GM21619 (cell line): ENCODE measurements at regions not wholly inside any gene's neighbourhood (a gene's known extent, or its start where the extent isn't known, plus 50 kb on each side); places are given as distances from the start of the nearest gene placed in this dataset.
"Not testable (repeated sequence)": the region's sequence is repeated elsewhere in the genome, so short reads cannot be mapped to it uniquely, and the experiment has no call there.

ENCODE experiments used
- ATAC-seq: cut with Tn5 transposase; IDR thresholded peaks from one replicate; pipeline ENCODE4 v1.9.1; 2021; ENCODE audit not compliant: unreplicated experiment

- ATAC-seq = no peak
Measured at GRCh38 chr1:228889289-228889688, 154.0 kb downstream of the RHOU start.

GRCh38 chr1:228891272-228892034 lies 156.2 kb downstream of the RHOU start:
- ATAC-seq = no peak

GRCh38 chr1:228892200-228892599 lies 156.9 kb downstream of the RHOU start:
- not testable (repeated sequence) for ATAC-seq

- ATAC-seq = no peak
Measured at GRCh38 chr1:228894442-228894989, 159.2 kb downstream of the RHOU start.

- no peak for ATAC-seq
Measured at GRCh38 chr1:228897901-228898300, 162.6 kb downstream of the RHOU start.

- peak; percentile 65 for ATAC-seq
Measured at GRCh38 chr1:228898582-228898992, 163.3 kb downstream of the RHOU start.

GRCh38 chr1:228899421-228899956 lies 164.2 kb downstream of the RHOU start:
- no peak for ATAC-seq

- no peak for ATAC-seq
Measured at GRCh38 chr1:228900099-228900885, 165.0 kb downstream of the RHOU start.

- no peak for ATAC-seq
Measured at GRCh38 chr1:228900886-228901392, 165.7 kb downstream of the RHOU start.

- ATAC-seq = no peak
Measured at GRCh38 chr1:228901936-228902681, 166.8 kb downstream of the RHOU start.

GRCh38 chr1:228902781-228903433 lies 167.6 kb downstream of the RHOU start:
- ATAC-seq = no peak

GRCh38 chr1:228903434-228904071 lies 168.3 kb downstream of the RHOU start:
- ATAC-seq = no peak

- no peak for ATAC-seq
Measured at GRCh38 chr1:228904222-228904621, 168.9 kb downstream of the RHOU start.

- no peak for ATAC-seq
Measured at GRCh38 chr1:228905701-228906101, 170.4 kb downstream of the RHOU start.

GRCh38 chr1:228906223-228906860 lies 171.1 kb downstream of the RHOU start:
- no peak for ATAC-seq

GRCh38 chr1:228911225-228912210 lies 176.2 kb downstream of the RHOU start:
- no peak for ATAC-seq

- no peak for ATAC-seq
Measured at GRCh38 chr1:228913626-228914414, 178.5 kb downstream of the RHOU start.
